Activated B cell treated with CpG ODN at 0.5 μM for 24 hours (primary cell): ENCODE measurements at regions not wholly inside any gene's neighbourhood (a gene's known extent, or its start where the extent isn't known, plus 50 kb on each side); places are given as distances from the start of the nearest gene placed in this dataset.
"Not testable (repeated sequence)": the region's sequence is repeated elsewhere in the genome, so short reads cannot be mapped to it uniquely, and the experiment has no call there.

ENCODE experiments used
- ATAC-seq: fragments of 200-7000 bp; cut with Tn5 transposase; one replicate; pipeline ENCODE4 v1.10.0; 2021; ENCODE audit warnings: low read depth, mild to moderate bottlenecking, moderate library complexity
- CTCF ChIA-PET: fragments of 350-600 bp; sonication (Branson Sonifier 250); formaldehyde crosslinking; loops from one replicate; lab custom pipeline; 2021; ENCODE audit warnings: antibody characterized with exemption; lab: Charles Lee
- POLR2A ChIA-PET: fragments of 350-600 bp; sonication (Branson Sonifier 250); formaldehyde crosslinking; loops from one replicate; lab custom pipeline; 2021; ENCODE audit warnings: antibody characterized with exemption; lab: Charles Lee
- DNase-seq: peaks from one replicate; pipeline ENCODE4 v3.0.0; 2022
- H3K27ac Mint-ChIP-seq: one replicate; pipeline ENCODE4 v1.8.0; 2020; ENCODE audit warnings: mixed read lengths
- H3K27me3 Mint-ChIP-seq: one replicate; pipeline ENCODE4 v1.8.0; 2021; ENCODE audit warnings: mixed read lengths
- H3K36me3 Mint-ChIP-seq: one replicate; pipeline ENCODE4 v1.8.0; 2021; ENCODE audit warnings: low read depth, mixed read lengths
- H3K4me1 Mint-ChIP-seq: one replicate; pipeline ENCODE4 v1.8.0; 2021; ENCODE audit warnings: mixed read lengths
- H3K4me3 Mint-ChIP-seq: one replicate; pipeline ENCODE4 v1.8.0; 2020; ENCODE audit warnings: mild to moderate bottlenecking, mixed read lengths
- H3K9me3 Mint-ChIP-seq: one replicate; pipeline ENCODE4 v1.8.0; 2020; ENCODE audit warnings: mixed read lengths
- intact Hi-C: fragments of 100-400 bp; cut with micrococcal nuclease; formaldehyde crosslinking; loops from one replicate; pipeline ENCODE4 v1.15.1; 2024
- TF ChIP-seq, protein P1 (sequence below): fragments of 200-600 bp; IDR thresholded peaks from one replicate; pipeline ENCODE4 v1.8.0; 2022; ENCODE audit warnings: antibody characterized with exemption, mild to moderate bottlenecking

DNA sequence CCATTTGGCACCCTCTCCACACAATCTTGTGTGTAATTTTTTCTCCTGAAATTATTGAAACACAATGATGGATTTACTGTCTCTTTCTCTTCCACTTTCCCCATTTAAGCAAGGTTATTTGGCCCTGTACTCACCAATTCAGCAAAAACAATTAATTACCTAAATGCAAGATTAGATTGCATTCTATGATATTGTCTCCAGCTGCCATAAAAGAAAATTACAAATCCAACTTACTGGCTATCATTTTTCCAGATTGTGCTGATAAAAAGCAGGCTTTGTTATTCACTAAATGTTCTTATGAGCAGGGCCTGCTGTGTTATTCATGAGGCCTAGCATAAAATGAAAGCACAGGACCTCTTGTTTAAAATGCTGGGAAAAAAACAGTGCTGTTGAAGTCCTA, 95.8 kb upstream of the IRAK1BP1 start:
- H3K4me1 Mint-ChIP-seq: no peaks in the 10 kb centered on the region
- ChIA-PET CTCF (no interaction called here), POLR2A (no interaction called here)
- TF ChIP-seq, protein P1, sequence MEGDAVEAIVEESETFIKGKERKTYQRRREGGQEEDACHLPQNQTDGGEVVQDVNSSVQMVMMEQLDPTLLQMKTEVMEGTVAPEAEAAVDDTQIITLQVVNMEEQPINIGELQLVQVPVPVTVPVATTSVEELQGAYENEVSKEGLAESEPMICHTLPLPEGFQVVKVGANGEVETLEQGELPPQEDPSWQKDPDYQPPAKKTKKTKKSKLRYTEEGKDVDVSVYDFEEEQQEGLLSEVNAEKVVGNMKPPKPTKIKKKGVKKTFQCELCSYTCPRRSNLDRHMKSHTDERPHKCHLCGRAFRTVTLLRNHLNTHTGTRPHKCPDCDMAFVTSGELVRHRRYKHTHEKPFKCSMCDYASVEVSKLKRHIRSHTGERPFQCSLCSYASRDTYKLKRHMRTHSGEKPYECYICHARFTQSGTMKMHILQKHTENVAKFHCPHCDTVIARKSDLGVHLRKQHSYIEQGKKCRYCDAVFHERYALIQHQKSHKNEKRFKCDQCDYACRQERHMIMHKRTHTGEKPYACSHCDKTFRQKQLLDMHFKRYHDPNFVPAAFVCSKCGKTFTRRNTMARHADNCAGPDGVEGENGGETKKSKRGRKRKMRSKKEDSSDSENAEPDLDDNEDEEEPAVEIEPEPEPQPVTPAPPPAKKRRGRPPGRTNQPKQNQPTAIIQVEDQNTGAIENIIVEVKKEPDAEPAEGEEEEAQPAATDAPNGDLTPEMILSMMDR: no peak
- H3K36me3 Mint-ChIP-seq: no peaks in the 10 kb centered on the region
- H3K27me3 Mint-ChIP-seq: no peaks in the 10 kb centered on the region
- ATAC-seq (no peak), DNase-seq (no peak)
- peaks cover 8% of the 10 kb centered on the region for H3K9me3 Mint-ChIP-seq
- H3K4me3 Mint-ChIP-seq: no peak overlapping the region
- H3K27ac Mint-ChIP-seq: no peak overlapping the region
- intact Hi-C loops: no loop called here

DNA sequence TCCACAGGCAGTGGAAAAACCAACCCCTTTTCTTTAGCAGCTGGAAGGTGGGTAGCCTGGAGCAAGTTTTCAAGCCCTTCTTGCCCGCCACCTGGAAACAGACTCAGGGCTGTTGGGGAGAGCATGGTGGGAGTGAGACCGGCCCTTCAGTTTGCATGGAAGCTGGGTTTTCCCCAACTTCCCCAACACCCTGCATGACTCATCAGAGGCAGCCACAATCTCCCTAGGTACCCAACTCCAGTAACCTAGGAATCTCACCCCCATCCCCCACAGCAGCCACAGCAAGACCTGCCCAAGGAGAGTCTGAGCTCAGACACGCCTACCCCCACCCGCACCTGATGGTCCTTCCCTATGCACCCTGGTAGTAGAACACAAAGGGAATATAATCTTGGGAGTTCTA, 86.3 kb upstream of the IRAK1BP1 start:
- ATAC-seq (no peak), DNase-seq (no peak)
- POLR2A ChIA-PET: no interaction called here
- Mint-ChIP-seq H3K27ac (no peak overlapping the region), H3K4me1 (no peaks in the 10 kb centered on the region), H3K36me3 (no peaks in the 10 kb centered on the region), H3K27me3 (no peaks in the 10 kb centered on the region), H3K4me3 (no peak overlapping the region), H3K9me3 (no peaks in the 10 kb centered on the region)
- CTCF ChIA-PET: no interaction called here
- intact Hi-C loops: no loop called here
- TF ChIP-seq, protein P1: no peak

DNA sequence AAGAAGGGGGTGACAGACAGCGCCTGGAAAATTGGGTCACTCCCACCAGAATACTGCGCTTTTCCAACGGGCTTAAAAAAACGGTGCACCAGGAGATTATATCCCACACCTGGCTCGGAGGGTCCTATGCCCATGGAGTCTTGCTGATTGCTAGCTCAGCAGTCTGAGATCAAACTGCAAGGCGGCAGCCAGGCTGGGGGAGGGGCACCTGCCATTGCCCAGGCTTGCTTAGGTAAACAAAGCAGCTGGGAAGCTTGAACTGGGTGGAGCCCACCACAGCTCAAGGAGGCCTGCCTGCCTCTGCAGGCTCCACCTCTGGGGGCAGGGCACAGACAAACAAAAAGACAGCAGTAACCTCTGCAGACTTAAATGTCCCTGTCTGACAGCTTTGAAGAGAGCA, 84.0 kb upstream of the IRAK1BP1 start:
- DNase-seq, H3K36me3 Mint-ChIP-seq, H3K4me3 Mint-ChIP-seq, intact Hi-C loops, H3K27ac Mint-ChIP-seq, POLR2A ChIA-PET, ATAC-seq, H3K4me1 Mint-ChIP-seq, CTCF ChIA-PET, H3K27me3 Mint-ChIP-seq, H3K9me3 Mint-ChIP-seq: not testable (repeated sequence)

DNA sequence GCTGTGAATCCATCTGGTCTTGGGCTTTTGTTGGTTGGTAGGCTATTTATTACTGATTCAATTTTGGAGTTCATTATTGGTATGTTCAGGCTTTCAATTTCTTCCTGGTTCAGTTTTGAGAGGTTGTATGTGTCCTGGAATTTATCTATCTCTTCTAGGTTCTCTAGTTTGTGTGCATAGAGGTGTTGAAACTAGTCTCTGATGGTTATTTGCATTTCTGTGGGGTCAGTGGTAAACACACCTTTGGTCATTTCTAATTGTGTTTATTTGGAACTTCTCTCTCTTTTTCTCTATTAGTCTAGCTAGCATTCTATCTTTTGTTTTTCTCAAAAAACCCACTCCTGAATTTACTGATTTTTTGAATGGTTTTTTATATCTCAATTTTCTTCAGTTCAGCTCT, 70.1 kb upstream of the IRAK1BP1 start:
- DNase-seq: no peak
- Mint-ChIP-seq H3K36me3 (no peaks in the 10 kb centered on the region), H3K4me1 (no peaks in the 10 kb centered on the region), H3K27me3 (no peaks in the 10 kb centered on the region), H3K9me3 (peaks cover 30% of the 10 kb centered on the region), H3K4me3 (no peak overlapping the region), H3K27ac (no peak overlapping the region)
- TF ChIP-seq, protein P1: no peak
- CTCF ChIA-PET: no interaction called here
- ATAC-seq: no peak
- POLR2A ChIA-PET: no interaction called here
- intact Hi-C loops: no loop called here

DNA sequence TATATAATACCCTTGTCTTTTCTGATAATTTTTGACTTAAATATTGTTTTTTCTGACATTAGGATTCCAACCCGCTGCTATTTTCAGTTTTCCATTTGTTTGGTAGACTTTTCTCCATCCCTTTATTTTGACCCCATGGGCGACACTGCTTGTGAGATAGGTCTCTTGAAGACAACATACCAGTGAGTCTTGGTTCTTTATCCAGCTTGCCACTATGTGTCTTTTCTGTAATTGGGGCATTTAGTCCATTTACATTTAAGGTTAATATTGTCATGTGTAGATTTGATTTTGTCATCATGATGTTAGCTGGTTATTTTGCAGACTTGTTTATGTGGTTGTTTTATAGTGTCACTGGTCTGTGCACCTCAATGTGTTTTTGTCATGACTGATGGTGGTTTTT, 67.7 kb upstream of the IRAK1BP1 start:
- H3K36me3 Mint-ChIP-seq: no peaks in the 10 kb centered on the region
- TF ChIP-seq, protein P1: no peak
- H3K4me1 Mint-ChIP-seq: no peaks in the 10 kb centered on the region
- intact Hi-C loops: no loop called here
- peaks cover 25% of the 10 kb centered on the region for H3K9me3 Mint-ChIP-seq
- H3K27me3 Mint-ChIP-seq: no peaks in the 10 kb centered on the region
- H3K4me3 Mint-ChIP-seq: no peak overlapping the region
- ATAC-seq (no peak), DNase-seq (no peak)
- H3K27ac Mint-ChIP-seq: no peak overlapping the region
- ChIA-PET POLR2A (no interaction called here), CTCF (no interaction called here)

DNA sequence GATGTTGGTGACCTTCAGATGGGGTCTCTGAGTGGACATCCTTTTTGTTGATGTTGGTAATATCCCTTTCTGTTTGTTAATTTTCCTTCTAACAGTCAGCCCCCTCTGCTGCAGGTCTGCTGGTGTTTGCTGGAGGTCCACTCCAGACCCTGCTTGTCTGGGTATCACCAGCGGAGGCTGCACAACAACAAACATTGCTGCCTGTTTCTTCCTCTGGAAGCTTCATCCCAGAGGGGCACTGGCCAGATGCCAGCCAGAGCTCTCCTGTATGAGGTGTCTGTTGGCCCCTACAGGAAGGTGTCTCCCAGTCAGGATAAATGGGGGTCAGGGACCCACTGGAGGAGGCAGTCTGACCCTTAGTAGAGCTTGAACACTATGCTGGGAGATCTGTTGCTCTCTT, 60.6 kb upstream of the IRAK1BP1 start:
- H3K36me3 Mint-ChIP-seq, CTCF ChIA-PET, H3K9me3 Mint-ChIP-seq, POLR2A ChIA-PET, H3K4me3 Mint-ChIP-seq, H3K27ac Mint-ChIP-seq, ATAC-seq, DNase-seq, intact Hi-C loops, H3K4me1 Mint-ChIP-seq, H3K27me3 Mint-ChIP-seq: not testable (repeated sequence)

DNA sequence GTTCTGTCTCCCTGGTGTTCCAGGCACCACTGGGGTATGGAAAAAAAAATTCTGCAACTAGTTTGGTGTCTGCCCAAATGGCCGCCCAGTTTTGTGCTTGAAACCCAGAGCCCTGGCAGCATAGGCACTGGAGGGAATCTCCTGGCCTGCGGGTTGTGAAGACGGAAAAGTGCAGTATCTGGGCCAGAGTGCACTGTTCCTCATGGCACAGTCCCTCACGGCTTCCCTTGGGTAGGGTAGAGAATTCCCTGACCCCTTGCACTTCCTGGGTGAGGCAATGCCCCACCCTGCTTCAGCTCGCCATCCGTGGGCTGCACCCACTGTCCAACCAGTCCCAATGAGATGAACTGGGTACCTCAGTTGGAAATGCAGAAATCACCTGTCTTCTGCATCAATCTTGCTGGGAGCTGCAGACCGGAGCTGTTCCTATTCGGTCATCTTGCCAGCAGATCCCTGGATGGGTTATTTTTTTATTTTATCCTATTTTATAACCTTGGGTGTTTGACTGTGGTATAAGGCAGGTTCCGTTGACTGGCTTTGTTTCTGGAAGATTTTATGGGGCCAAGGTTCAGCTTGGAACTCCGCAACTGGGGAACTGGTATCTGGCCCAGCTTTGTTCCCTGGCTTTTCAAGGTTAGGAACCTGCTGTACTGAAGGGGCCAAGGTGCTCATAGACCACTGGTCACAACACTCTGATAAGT, 59.5 kb upstream of the IRAK1BP1 start:
- intact Hi-C loops, POLR2A ChIA-PET, ATAC-seq, H3K4me3 Mint-ChIP-seq, H3K4me1 Mint-ChIP-seq, DNase-seq, H3K27me3 Mint-ChIP-seq, H3K9me3 Mint-ChIP-seq, CTCF ChIA-PET, H3K36me3 Mint-ChIP-seq, H3K27ac Mint-ChIP-seq: not testable (repeated sequence)
